GM19043 (cell line): ENCODE measurements at regions not wholly inside any gene's neighbourhood (a gene's known extent, or its start where the extent isn't known, plus 50 kb on each side); places are given as distances from the start of the nearest gene placed in this dataset.
"Not testable (repeated sequence)": the region's sequence is repeated elsewhere in the genome, so short reads cannot be mapped to it uniquely, and the experiment has no call there.

Source experiments
- ATAC-seq: cut with Tn5 transposase; IDR thresholded peaks from one replicate; pipeline ENCODE4 v1.9.1; 2021; ENCODE audit warnings: low read depth; ENCODE audit not compliant: unreplicated experiment

GRCh38 chr11:87494026-87494425 lies 456.3 kb downstream of the TMEM135 start:
- not testable (repeated sequence) for ATAC-seq

- ATAC-seq, result no peak
Measured at GRCh38 chr11:87493516-87493915, 455.8 kb downstream of the TMEM135 start.

GRCh38 chr11:87491381-87491780 lies 453.6 kb downstream of the TMEM135 start:
- ATAC-seq, result no peak

- ATAC-seq, result no peak
Measured at GRCh38 chr11:87490671-87491070, 452.9 kb downstream of the TMEM135 start.

- no peak for ATAC-seq
Measured at GRCh38 chr11:87484566-87484965, 446.8 kb downstream of the TMEM135 start.

GRCh38 chr11:87477321-87477720 lies 439.6 kb downstream of the TMEM135 start:
- no peak for ATAC-seq

- no peak for ATAC-seq
Measured at GRCh38 chr11:87473174-87473573, 435.4 kb downstream of the TMEM135 start.

GRCh38 chr11:87466223-87466622 lies 428.5 kb downstream of the TMEM135 start:
- ATAC-seq, result no peak

- ATAC-seq, result no peak
Measured at GRCh38 chr11:87465716-87466115, 428.0 kb downstream of the TMEM135 start.

GRCh38 chr11:87463486-87464102 lies 425.9 kb downstream of the TMEM135 start:
- no peak for ATAC-seq

GRCh38 chr11:87462171-87462570 lies 424.4 kb downstream of the TMEM135 start:
- ATAC-seq, result no peak

GRCh38 chr11:87460842-87461637 lies 423.3 kb downstream of the TMEM135 start:
- ATAC-seq, result no peak

GRCh38 chr11:87460279-87460678 lies 422.5 kb downstream of the TMEM135 start:
- no peak for ATAC-seq

- no peak for ATAC-seq
Measured at GRCh38 chr11:87459351-87459750, 421.6 kb downstream of the TMEM135 start.

- ATAC-seq, result no peak
Measured at GRCh38 chr11:87456499-87456898, 418.8 kb downstream of the TMEM135 start.

- no peak for ATAC-seq
Measured at GRCh38 chr11:87455180-87455579, 417.4 kb downstream of the TMEM135 start.

- no peak for ATAC-seq
Measured at GRCh38 chr11:87454241-87454640, 416.5 kb downstream of the TMEM135 start.

- no peak for ATAC-seq
Measured at GRCh38 chr11:87453531-87454089, 415.9 kb downstream of the TMEM135 start.

GRCh38 chr11:87452025-87452424 lies 414.3 kb downstream of the TMEM135 start:
- ATAC-seq, result not testable (repeated sequence)

GRCh38 chr11:87451395-87451794 lies 413.7 kb downstream of the TMEM135 start:
- ATAC-seq, result no peak

- ATAC-seq, result no peak
Measured at GRCh38 chr11:87447606-87448005, 409.9 kb downstream of the TMEM135 start.

GRCh38 chr11:87444993-87445392 lies 407.3 kb downstream of the TMEM135 start:
- no peak for ATAC-seq
